Testis (tissue), 2 donors: ENCODE measurements at regions not wholly inside any gene's neighbourhood (a gene's known extent, or its start where the extent isn't known, plus 50 kb on each side); places are given as distances from the start of the nearest gene placed in this dataset.

Experiments
- CTCF ChIP-seq, 3 experiments: fragments of 450-650 bp in 2 of 3; fragments of 200-600 bp in 1 of 3; sonication (generic) in 1 of 3; IDR thresholded peaks; one replicate each; pipeline ENCODE4 v1.5.1; 2016 to 2019; ENCODE audit warnings: antibody characterized with exemption in 3 of 3, mild to moderate bottlenecking in 2 of 3, moderate library complexity in 1 of 3
- POLR2A ChIP-seq: fragments of 450-650 bp; IDR thresholded peaks from one replicate; pipeline ENCODE4 v1.6.1; 2017; ENCODE audit warnings: antibody characterized with exemption, mild to moderate bottlenecking, moderate library complexity

GRCh38 chr2:2910259-2910658 is 467.4 kb downstream of the EIPR1 start:
- TF ChIP-seq CTCF (IDR thresholded peaks at IDR 0.05) (no peak), POLR2A (no peak)
